ENCODE measurements at regions not wholly inside any gene's neighbourhood (a gene's known extent, or its start where the extent isn't known, plus 50 kb on each side); places are given as distances from the start of the nearest gene placed in this dataset.

DNA sequence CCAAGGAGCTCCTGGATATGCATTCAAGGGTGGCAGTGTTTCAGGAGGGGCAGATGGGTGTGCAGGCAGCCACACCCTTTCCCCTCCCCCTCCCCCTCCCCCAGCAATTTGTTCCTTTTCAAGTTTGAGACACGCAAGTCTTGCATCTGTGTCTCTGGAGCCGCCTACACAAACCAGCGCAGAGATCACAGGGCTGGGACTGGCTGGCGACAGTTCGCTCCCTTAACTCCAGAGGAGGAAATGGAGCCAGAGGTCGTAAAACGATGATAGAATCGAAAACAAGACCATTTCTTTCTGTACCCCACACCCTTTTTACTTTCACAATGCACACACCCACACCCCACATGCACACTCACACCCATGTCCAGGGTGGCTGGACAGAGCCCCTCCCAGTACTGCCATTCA, 163.1 kb downstream of the LY86 start:
- H3K4me1 ChIP-seq, result peaks cover 44% of the 10 kb centered on the region
- peak; percentile 87 for DNase-seq
- no peaks in the 10 kb centered on the region for H3K36me3 ChIP-seq
- H3K27ac ChIP-seq, result peak overlapping the region; percentile 77
- ATAC-seq, result peak; percentile 46 to 77
- H3K4me3 ChIP-seq, result no peak overlapping the region
- intact Hi-C loops (cut with DNase I), result no loop called here
- no peak for TF ChIP-seq CTCF (IDR thresholded peaks at IDR 0.05)
- no peaks in the 10 kb centered on the region for H3K27me3 ChIP-seq (ENCODE audit: low read depth)
- no peaks in the 10 kb centered on the region for H3K9me3 ChIP-seq

DNA sequence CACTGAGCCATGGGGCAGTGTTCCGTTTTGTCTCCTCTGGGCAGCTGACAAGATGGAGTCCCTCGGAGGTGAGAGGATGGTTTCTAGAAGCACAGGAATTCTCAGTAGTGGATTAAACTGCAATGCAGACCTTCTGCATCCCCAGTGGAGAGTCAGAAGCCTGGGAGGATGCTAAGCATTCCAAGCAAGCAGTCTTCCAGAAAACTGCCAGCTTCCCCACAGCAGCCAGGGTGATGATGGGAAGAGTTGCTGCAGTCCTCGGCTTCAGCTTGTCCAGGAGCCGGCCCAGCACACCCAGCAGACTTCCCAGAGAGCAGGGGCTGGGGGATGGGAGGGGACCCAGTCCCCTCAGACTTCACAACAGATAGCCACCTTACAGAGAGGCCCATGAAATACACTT, 163.6 kb downstream of the LY86 start:
- Histone ChIP-seq H3K4me1 (peaks cover 44% of the 10 kb centered on the region), H3K27ac (peak overlapping the region; percentile 77), H3K9me3 (no peaks in the 10 kb centered on the region), H3K4me3 (no peak overlapping the region), H3K36me3 (no peaks in the 10 kb centered on the region), H3K27me3 (ENCODE audit: low read depth) (no peaks in the 10 kb centered on the region)
- DNase-seq (no peak), ATAC-seq (no peak)
- intact Hi-C loops (cut with DNase I), result no loop called here
- TF ChIP-seq CTCF (IDR thresholded peaks at IDR 0.05), result no peak

DNA sequence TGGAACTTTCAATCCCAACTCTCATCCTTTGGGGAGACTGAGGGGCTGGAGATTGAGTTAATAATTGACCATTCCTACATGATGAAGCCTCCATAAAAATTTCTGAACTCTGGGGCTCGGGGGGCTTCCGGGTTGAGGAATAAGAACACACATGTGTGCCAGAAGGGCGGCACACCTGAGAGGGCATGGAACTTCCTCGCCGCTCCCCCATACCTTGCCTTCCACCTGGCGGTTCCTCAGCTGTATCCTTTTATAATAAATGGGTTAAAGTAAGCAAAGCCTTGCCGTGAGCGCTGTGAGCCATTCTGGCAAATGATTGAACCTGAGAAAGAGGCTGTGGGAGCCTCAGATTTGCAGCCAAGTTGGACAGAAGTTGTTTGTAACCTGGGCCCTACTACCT, 164.8 kb downstream of the LY86 start:
- peaks cover 44% of the 10 kb centered on the region for H3K4me1 ChIP-seq
- intact Hi-C loops (cut with DNase I), result no loop called here
- H3K9me3 ChIP-seq, result no peaks in the 10 kb centered on the region
- DNase-seq (no peak), ATAC-seq (no peak)
- H3K27me3 ChIP-seq (ENCODE audit: low read depth), result no peaks in the 10 kb centered on the region
- H3K36me3 ChIP-seq, result no peaks in the 10 kb centered on the region
- no peak overlapping the region for H3K4me3 ChIP-seq
- no peak overlapping the region for H3K27ac ChIP-seq
- TF ChIP-seq CTCF (IDR thresholded peaks at IDR 0.05), result no peak

DNA sequence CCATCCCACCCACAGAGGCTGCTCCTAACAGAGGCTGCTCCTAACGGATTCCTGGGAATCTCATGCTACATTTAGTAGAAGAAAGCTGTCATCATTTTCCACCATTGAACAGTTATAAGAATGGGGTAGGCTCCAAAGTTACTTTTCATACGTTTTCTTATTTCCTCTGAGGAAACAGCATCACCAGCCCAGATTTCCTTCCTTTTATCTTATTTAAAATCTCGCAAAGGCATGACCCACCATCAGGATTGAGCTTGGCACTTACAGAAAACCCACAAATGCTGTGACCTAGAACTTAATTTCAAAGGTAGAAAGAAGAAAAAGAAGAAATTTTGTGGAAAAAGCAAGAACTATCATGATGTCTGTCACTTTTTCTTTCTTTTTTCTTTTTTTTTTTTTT, 168.0 kb downstream of the LY86 start:
- TF ChIP-seq CTCF (IDR thresholded peaks at IDR 0.05), result no peak
- Histone ChIP-seq H3K4me1 (peaks cover 23% of the 10 kb centered on the region), H3K27me3 (ENCODE audit: low read depth) (no peaks in the 10 kb centered on the region), H3K4me3 (no peak overlapping the region), H3K27ac (no peak overlapping the region), H3K9me3 (no peaks in the 10 kb centered on the region), H3K36me3 (no peaks in the 10 kb centered on the region)
- intact Hi-C loops (cut with DNase I), result no loop called here
- no peak for ATAC-seq
- no peak for DNase-seq

GRCh38 chr6:6758546-6758914, 170.0 kb downstream of the LY86 start:
- H3K27ac ChIP-seq, result peak overlapping the region; percentile 54
- intact Hi-C loops (cut with DNase I), result no loop called here

More at GRCh38 chr6:6758546-6758914, 170.0 kb downstream of the LY86 start:
- no peaks in the 10 kb centered on the region for H3K9me3 ChIP-seq
- H3K4me1 ChIP-seq, result peaks cover 11% of the 10 kb centered on the region
- DNase-seq (no peak), ATAC-seq (peak in 1 of 2 donors; percentile 5)
- no peaks in the 10 kb centered on the region for H3K27me3 ChIP-seq (ENCODE audit: low read depth)
- H3K4me3 ChIP-seq, result no peak overlapping the region
- H3K36me3 ChIP-seq, result no peaks in the 10 kb centered on the region
- TF ChIP-seq CTCF (IDR thresholded peaks at IDR 0.05), result no peak
